ENCODE measurements at regions not wholly inside any gene's neighbourhood (a gene's known extent, or its start where the extent isn't known, plus 50 kb on each side); places are given as distances from the start of the nearest gene placed in this dataset.

DNA sequence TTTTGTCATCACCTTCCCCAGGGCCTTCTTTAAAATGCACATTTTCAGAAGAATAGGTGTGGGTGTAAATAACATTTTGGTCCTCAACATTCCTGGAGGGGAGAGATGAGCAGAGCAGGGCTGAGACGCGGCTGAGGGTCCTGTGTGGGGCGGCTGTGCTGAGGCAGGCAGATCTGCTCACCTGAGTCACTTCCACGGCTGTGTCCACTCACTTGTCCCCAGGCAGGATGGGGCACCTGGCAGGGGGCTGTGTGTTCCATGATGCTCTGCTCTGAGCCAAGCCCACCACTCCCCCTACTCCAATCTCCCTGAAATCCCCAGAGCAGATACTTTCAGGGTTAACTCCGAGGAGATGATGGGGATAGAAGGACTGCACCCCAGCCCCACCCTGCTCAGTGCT lies 93.8 kb downstream of the GLRX3 start:
- DNase-seq = no peak

DNA sequence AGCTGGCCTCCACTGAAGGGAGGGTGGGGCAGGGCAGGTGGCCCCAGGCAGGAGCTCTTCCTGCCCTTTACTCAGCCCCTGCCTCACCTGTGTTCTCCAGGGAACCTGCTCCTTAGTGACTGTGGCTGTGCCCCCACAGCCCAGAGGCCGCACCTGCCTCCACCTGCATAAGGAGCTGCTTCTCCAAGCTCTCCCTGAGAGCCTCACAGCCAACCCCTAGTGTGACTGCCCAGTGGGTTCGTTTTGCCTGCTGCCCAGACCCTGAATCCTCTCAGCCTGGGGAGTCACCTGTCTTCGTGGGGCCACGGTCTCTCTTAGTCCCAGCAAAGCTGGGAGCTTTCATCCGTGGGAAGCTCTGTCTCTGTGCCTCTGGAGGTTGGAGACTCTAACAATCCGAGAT lies 94.4 kb downstream of the GLRX3 start:
- DNase-seq = no peak

DNA sequence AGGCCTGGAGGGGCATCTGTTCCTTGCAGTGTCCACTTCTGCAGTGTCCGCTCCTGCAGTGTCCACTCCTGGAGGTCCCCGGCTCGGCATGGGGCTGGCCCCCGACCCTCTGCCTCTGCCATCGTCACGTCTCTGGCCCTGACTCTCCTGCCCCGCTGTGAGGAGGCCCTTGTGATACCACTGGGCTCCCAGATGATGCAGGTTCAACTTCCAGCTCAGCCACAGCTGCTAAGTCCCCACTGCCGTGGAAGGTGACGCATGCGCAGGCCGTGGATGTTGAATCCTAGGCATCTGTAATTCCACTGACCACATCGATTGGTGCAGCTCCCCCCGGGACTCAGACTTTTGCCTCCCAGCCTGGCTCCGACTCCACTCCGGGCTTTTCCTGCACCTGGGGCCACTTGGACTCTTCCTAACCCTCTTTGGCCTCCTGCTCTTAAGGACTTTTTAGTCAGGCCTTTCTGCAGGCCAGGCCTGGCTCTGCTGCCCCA lies 95.1 kb downstream of the GLRX3 start:
- no peak for DNase-seq

DNA sequence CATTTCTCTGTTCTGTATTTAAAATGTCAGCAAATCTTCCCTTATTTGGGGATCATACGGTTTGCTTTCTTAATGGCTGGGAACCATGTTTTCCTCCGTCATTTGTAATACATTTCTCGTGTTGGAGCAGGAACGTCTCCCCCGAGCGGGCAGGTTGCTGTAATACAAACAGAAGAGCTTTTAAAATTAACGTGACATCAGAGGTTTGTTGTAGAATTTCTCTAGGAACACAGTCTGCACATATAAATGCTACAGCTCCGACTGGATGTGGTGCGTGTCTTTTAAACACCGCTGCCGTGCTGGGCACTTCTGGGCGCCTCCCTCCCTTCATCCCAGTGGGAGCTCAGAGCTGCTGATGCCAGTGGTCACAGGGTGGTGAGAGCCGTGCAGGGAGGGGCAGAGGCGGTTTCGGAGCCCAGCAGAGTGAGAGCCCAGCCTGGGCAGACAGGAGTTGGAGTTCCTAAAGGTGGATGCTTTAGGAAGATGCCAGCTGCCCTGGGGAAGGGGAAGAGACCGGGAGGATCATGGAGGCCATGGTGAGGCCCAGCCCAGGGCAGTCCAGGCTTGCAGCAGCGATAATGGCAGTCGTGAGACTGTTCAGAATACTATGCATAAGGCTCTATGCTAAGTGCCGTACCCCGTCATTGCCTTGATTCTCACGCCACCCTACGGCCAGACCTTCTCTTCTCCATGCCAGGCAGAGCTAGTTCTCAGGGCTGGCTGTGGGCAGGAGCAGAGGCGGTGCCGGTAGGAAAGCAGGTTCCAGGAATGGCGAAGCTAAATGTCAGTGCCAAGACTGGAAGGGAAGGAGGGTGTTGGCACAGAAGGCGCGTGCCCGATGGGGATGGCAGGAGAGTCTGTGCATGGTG lies 96.2 kb downstream of the GLRX3 start:
- no peak for DNase-seq

DNA sequence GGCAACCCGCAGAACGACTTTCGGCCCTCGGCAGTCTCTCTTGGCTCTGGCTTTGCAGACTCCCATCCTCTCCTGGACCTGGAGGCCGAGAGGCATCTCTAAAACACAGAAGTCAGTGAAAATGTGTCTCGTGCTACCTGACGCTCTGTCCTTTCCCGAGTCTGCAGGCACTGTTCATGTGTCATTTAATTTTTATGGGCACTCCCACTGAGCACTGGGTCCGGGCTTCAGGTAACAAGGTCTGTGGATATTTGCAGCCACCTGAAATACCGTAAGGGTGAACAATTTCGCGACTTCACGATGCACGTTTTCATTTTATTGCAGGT lies 96.8 kb downstream of the GLRX3 start:
- DNase-seq = no peak

DNA sequence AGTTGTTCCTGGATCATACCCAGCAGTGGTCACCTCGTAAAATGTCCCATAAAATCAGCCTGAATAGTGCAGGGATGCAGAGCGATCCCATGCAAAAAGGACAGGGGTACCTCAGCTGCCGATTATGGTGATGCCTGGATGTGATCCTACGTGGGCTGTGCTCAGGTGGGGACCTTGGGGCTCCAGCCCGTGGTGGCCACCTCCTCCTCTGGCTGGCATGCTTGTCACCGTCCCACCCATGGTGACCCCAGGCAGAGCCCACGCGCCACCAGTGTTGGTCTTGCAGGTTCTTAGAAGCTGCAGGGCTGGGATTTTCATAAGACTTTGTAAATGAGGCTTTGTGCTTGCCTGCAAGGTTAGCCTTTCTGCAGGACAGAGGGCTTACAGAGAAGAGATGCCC lies 97.2 kb downstream of the GLRX3 start:
- DNase-seq = no peak

DNA sequence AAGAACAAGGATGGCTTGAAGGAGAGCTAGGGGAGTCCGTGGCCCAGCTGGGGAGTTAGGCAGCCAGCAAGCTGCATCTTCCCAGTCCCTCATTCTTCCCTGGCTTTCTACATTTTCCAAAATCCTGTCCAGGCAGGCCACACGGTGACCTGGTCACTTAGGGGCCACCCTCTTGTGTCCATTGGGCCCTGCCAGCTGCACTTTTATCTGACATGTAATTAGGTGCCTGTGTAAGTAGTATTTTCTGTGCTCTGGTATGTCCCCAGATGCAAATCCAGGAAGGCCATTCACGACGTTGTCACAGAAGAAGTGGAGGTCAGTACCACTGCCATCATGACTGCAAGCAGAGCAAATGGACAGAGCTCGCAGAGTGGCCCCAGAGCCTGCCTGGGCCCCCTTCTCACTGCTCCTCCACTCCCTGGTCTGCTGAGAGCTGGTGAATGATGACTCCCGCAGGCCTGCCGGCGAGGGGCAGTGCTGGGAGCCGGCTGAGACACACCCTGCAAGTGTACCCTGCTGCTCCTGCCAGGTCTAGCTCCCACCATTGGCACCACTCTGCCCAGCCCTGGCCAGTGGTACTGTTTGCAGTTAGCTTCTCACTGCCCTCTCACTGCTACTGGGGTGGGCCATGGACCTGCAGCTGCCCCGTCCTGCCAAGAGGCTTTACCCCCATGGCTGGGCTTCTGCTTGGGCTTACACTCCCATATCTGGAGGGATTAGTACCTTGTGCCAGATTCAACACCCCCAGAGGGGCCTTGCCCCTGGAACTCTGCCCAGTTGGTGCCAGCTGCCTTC lies 98.2 kb downstream of the GLRX3 start:
- no peak for DNase-seq

DNA sequence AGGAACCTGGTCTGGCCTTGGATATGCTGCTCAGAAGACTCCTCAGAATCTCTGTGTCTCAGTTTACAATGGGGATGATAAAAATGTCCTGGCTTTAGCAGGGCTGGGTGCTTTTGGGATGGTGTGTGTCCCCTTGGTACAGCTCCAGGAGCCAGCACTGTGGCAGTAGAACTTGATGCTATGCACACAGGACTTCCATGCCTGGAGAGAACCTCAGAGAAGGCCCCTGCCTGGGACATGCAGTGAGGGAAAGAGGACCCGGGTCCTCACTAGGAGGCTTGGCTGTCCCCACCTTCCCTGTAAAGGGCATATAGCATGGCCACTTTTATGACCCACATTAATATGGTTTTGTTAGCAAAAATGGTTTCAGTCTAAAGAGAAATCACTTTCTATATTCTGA lies 100.5 kb downstream of the GLRX3 start:
- no peak for DNase-seq

DNA sequence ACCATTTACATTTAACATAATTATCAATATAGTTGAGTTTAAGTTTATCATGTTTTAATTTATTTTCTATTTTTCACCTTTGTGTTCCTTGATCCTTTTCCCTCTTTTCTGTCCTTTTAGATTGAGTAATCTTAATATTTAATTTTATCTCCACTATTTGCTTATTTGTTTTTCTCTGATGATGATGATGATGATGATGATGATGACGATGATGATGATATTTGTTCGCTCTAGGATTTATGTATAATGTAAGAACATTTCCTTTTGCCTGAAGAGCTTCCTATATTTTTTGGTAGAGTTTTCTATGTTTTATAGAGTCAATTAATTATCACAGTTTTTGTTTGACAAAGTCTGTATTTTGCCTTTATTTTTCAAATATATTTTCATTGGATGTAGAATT lies 104.2 kb downstream of the GLRX3 start:
- no peak for DNase-seq

DNA sequence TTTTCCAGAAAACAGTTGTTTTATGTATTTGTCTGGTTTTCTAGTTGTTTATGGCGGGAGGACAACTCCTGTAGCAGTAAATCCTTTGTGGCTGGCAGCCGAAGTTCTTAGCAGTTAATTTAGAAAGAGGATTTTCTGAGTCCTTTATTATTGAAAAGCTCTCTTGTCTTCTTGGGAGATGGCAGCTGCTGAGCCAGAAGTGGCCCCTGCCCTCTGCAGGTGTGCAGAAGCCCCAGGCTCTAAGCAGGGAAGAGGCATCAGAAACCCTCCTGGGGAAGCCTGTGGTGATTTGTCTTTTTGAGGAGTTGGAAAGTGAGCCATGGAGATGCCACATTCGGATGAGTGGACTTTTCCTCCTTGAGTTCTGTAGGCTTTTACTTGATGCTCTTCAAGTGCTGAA lies 106.3 kb downstream of the GLRX3 start:
- DNase-seq = no peak

DNA sequence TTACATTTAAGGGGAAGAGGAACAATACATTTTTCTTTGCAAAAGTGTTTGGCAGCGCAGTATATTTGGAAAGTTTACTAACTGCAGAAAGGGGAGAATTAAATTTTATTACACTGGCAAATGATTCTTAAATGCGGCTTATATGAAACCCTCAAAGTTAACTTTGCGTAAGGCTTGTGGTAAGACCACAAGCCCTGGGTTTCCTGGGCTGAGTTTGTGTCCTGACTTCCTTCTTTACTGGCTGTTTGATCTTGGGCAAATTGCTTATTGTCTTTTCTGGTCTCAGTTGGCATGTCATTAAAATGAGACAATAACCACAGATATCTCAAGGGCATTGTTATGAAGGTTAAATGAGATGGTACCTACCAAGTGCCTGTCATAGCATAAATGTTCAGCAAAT lies 106.8 kb downstream of the GLRX3 start:
- DNase-seq = no peak

DNA sequence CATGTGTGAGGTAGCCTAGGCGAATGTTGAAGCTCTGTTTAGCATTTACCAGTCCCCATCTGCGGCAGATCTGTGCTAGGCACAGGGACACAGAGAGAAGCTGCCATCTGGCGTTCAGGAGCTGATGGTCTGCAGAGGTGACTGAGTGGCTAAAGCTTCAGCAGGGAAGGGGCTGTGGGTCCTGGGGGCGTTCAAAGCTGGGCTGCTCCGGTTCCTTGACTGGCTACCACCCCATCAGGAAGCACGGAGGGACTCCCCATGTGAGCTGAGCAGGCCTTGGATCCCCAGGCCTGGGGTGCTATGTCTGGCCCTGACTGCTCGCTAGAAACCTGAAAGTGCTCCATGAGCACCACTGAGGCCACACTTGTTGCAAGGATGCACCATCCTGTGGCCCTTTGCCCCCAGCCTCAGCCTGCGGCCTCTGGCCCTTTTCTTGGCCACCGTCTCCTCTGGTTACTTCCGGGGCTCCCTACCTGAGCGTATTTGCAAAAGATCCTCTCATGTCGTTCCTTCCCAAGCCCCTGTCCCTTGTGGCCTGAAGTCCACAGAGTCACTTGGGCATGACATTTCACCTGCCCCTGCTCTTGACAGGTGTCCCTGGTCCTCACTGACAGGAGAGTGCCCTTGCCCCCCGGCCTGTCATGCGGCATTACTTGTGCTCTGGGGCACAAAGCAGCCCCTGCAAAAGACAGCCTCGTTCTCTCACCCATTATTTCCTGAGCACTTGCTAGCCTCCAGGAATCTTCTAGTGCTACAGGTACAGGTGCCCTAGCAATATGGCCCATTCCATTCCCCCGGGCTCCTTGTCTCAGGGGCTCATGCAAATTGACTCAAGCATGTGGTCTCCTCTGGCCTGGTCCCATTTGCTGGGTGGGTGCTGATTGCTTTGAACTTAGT lies 108.1 kb downstream of the GLRX3 start:
- DNase-seq = no peak

DNA sequence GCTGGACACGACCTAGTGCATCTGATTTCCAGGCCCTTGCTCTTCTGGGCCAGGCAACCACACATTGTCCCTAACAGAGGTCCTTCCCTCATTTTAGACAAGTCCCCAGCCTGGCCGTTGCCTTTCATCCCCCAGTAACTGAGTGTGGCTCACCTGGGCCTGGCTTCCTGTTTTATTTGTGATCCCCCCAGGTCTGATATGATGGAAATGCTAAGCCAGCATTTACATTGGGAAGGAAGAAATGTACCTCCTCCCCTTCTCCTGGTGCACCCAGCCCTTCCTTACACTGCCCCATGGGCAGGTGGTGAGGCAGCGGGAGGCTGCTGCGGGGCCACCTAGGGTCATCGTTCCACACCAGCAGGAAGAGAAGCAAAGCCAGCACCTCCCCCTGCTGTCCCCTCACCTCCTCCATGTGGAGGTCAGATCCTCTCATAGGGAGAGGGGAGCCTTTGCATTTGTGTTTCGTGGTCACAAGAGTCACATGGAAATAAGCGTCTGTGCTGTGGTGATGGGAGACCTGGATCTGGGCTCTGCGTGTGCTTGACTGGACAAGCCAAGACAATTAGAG lies 108.8 kb downstream of the GLRX3 start:
- no peak for DNase-seq

DNA sequence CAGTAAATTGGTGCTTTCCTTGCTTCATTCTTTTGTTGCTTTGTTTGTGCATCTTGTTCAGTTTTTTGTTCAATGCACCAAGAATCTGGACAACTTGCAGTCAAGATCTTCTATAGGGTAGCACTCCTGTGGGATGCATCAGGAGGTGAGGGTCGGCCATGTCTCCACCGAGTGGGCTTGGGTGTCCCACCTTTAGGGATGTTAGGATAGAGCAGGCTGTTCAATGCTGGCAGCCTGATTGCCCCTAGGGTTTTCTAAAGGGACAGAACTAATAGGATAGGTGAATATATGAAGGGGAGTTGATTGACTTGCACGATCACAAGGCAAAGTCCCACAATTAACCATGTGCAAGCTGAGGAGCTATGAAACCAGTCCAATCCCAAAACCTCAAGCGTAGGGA lies 109.9 kb downstream of the GLRX3 start:
- DNase-seq = no peak

DNA sequence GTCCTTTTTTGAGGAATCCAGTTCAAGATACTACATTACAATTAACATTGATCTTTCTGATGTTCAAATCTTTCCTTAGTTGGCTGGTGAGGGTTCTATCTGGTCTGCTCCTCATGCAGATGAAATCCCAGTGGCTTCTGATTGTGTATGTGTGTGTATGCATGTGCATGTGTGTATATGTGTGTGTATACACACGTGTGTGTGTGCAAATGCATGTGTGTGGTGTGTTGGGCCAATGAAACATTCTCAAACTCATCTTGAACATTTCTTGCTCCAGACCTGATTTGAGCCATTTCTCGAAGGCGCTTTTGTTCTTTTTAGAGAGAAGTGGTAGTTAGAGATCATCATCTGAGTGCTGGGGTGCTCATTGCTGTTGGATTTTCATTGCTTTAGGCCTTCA lies 113.9 kb downstream of the GLRX3 start:
- no peak for DNase-seq

DNA sequence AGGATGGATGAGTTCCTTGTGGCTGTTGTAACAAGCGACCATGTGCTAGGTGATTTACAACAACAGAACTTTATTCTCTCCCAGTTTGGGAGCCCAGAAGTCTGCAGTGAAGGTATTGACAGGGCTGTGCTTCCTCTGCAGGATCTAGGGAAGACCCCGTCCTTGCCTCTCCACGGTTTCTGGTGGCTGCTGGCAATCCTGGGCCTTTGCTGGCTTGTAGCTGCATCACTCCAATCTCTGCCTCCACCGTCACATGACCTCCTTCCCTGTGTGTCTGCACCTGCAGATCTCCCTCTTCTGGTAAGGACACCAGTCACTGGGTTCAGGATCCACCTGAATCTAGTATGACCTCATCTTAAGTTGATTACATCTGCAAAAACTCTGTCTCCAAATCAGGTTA lies 115.6 kb downstream of the GLRX3 start:
- no peak for DNase-seq

DNA sequence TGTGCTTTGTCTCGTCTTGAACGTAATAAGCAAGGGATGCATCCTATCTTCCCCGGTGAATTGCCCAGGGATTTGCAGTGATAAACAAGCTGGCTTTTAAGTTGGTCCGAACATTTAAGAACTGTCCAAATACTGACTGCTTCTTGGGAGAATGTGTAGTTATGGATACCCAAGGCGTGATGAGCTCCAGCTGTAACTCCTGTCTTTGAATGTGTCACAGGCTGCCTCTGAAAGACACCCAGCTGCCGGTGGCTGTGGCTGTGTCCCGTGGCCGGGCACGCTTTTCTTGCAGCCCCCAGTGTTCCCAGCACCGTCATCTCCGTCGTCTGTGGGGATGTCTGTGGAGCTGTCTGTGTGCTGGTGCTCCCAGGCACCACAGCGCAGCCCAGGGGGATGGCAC lies 118.1 kb downstream of the GLRX3 start:
- DNase-seq = no peak

DNA sequence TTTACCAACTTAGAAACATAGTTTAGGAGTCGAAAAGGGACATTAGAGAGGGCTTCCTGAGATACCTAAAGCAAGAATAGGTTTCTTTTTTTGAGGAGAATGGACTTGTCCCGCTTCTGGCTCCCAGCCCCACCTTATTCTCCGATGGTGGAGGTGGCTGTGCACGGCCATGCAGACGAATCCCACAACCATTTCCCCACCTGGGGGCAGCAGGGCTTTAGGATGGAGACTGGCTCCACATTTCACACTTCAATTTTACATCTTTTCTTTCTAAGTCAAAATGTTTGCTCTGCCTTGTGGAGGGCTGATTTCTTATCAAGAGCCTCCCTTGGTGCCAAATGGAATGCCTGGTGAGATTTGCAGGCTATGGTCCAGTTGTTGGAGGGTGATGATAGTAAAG lies 118.5 kb downstream of the GLRX3 start:
- DNase-seq = peak; percentile 34

DNA sequence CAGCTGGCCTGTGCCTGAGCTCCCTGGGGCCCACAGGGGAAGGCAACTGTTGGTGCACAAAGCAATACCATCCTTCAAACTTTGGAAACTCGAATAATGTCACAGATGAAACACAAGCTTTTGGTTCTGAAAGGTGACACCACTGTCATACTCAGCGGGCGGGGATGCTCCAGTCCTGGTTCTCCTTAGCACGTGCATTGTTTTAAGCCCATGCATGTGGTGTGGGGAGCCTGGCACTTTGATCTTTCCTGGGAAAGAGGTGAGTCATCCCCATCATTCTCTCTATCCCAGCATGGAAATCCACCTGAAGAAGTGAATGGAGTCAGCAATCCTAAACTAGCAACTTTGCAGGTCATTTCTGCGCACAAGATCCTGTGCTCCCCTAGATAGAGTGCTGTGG lies 119.6 kb downstream of the GLRX3 start:
- no peak for DNase-seq

DNA sequence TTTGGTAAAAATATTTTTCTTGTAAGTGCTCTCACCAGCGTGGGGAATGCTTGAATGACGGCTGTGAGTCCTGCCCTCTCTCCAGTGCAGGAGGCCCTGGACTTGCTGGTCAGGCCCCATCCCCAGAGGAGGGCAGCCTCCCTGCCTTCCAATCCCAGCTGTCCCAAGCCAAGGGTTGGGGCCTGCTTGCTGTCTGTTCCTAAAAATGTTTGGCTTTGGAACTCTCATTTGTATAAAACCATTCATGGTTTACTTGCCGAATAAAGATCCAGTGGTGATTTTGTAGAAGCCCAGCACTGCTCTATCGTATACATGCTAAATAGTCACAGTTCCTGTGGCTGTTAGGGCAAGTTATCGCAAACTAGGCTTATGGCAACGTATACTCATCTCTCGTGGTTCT lies 121.7 kb downstream of the GLRX3 start:
- DNase-seq = no peak

DNA sequence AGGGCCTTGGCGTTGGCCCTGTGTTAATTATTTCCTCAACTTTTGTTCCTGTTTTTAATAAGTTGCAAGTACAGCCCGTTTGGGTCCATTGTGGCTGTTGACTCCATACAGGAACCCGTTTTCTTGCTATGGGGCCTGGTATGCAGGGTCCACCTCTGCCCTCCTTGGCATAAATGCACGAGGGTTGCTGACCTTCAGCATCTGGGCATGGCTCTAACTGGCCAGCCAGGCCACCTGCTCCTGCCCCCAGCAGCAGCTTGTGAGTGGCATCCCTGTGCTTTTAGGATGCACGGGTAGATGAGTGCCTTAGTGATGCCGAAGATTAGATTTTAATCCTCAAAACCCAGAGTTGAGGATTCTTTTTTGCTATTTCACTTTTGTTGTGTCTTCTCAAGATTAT lies 123.2 kb downstream of the GLRX3 start:
- no peak for DNase-seq

DNA sequence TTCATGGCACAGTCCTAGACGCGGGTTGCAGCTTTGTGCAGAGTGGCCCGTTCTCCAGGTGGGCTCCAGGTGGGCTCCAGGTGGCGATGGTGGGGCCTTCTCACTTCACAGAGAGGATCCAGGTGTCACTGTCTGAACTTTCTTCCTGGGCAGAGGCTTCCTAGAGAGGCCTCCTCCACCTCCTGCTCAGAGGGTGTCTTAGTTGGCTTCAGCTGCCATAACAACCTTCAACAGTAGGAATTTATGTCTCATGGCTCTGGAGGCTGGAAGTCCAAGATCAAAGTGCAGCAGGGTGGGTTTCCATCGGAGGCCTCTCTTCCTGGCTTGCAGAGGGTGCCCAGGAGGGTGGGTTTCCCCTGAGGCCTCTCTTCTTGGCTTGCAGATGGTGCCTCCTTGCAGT lies 125.1 kb downstream of the GLRX3 start:
- DNase-seq = no peak

DNA sequence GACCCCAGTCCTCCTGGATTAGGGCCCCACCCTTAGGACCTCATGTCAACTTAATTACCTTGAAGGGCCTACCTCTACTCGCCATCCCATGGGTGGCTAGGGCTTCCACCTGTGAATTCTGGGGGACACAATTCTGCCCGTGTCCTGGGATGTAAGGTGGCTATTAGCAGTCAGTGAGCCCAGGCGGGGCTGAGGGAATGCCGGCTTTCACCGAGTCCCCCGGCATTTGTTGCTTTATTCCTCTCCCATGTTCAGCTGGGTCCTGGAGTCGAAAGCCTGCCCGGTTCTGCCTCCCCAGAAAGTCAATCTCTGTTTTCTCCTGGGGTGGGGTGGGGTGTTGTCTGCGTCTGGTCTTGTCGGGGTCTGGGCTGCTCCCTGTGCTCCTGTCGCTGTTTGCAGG lies 125.6 kb downstream of the GLRX3 start:
- no peak for DNase-seq
